ENCODE measurements at regions not wholly inside any gene's neighbourhood (a gene's known extent, or its start where the extent isn't known, plus 50 kb on each side); places are given as distances from the start of the nearest gene placed in this dataset.

DNA sequence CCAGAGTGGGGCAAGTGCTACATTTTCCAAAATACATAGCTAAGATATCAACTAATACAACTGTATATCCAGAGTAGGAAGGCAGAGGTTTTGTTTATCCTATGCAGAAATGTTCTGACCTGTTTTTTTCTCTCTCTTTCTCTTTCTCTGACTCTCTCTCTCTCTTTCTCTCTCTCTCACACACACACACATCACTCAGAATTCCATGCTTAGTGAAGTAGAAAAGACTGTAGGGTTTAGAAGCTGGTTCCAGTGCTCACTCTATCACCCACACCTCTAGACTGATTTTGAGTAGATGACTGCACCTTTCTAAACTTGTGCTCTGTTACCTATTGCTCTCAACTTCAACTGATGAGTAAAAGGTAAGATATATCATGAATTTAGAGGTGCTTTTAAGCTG is 356.7 kb downstream of the LRIG3 start:
- TF ChIP-seq, protein P1, sequence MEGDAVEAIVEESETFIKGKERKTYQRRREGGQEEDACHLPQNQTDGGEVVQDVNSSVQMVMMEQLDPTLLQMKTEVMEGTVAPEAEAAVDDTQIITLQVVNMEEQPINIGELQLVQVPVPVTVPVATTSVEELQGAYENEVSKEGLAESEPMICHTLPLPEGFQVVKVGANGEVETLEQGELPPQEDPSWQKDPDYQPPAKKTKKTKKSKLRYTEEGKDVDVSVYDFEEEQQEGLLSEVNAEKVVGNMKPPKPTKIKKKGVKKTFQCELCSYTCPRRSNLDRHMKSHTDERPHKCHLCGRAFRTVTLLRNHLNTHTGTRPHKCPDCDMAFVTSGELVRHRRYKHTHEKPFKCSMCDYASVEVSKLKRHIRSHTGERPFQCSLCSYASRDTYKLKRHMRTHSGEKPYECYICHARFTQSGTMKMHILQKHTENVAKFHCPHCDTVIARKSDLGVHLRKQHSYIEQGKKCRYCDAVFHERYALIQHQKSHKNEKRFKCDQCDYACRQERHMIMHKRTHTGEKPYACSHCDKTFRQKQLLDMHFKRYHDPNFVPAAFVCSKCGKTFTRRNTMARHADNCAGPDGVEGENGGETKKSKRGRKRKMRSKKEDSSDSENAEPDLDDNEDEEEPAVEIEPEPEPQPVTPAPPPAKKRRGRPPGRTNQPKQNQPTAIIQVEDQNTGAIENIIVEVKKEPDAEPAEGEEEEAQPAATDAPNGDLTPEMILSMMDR (IDR thresholded peaks at IDR 0.05), result no peak
- no peak for TF ChIP-seq SIN3A (IDR thresholded peaks at IDR 0.05; ENCODE audit: borderline replicate concordance, insufficient read depth, low read depth, low read length)
- TF ChIP-seq POLR2AphosphoS5 (IDR thresholded peaks at IDR 0.05; ENCODE audit: low read depth, low read length), result no peak
- no peak for TF ChIP-seq TCF7L2 (IDR thresholded peaks at IDR 0.05; ENCODE audit: low read depth, low read length)

Data from Panc1 (cell line).